ENCODE measurements at regions not wholly inside any gene's neighbourhood (a gene's known extent, or its start where the extent isn't known, plus 50 kb on each side); places are given as distances from the start of the nearest gene placed in this dataset.

DNA sequence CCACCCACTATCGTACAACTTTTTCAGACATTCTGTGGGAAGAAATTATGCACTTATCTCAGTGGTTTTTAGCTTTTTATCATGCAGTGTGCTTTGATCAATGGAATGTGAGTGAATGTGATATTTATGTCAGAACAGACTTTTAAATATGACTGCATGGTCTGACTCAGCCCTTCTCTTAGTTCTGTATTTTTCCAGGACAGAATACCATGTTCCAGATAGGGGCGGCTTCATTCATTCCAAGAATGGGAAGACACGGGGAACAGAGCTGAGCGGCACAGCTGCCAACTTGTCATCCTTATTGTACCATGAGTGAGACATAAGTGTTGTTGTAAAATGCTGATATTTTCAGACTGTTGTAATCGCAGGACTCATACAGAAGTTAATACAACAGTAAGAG is 214.6 kb upstream of the NCAM2 start:
- no peak for TF ChIP-seq EZH2 (optimal IDR thresholded peaks at IDR 0.05; ENCODE audit: low read depth, low read length)
- TF ChIP-seq, protein P1, sequence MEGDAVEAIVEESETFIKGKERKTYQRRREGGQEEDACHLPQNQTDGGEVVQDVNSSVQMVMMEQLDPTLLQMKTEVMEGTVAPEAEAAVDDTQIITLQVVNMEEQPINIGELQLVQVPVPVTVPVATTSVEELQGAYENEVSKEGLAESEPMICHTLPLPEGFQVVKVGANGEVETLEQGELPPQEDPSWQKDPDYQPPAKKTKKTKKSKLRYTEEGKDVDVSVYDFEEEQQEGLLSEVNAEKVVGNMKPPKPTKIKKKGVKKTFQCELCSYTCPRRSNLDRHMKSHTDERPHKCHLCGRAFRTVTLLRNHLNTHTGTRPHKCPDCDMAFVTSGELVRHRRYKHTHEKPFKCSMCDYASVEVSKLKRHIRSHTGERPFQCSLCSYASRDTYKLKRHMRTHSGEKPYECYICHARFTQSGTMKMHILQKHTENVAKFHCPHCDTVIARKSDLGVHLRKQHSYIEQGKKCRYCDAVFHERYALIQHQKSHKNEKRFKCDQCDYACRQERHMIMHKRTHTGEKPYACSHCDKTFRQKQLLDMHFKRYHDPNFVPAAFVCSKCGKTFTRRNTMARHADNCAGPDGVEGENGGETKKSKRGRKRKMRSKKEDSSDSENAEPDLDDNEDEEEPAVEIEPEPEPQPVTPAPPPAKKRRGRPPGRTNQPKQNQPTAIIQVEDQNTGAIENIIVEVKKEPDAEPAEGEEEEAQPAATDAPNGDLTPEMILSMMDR (IDR thresholded peaks at IDR 0.05; ENCODE audit: low read length): no peak

All from MM.1S (cell line).